Natural killer cell (primary cell): ENCODE measurements at regions not wholly inside any gene's neighbourhood (a gene's known extent, or its start where the extent isn't known, plus 50 kb on each side); places are given as distances from the start of the nearest gene placed in this dataset.

ENCODE experiments used
- ATAC-seq, 3 donors: fragments of 150-1000 bp in 2 of 3; fragments of 200-7000 bp in 1 of 3; cut with Tn5 transposase; 1 replicate in 1 of 3; 2 replicates in 2 of 3; pipeline ENCODE4 v1.10.0; 2021; ENCODE audit warnings: mild to moderate bottlenecking in 2 of 3, moderate library complexity in 2 of 3
- DNase-seq, 2 donors: peaks; one replicate each; pipeline versions ENCODE4 v3.0.0 to v3.0.0-alpha.2; 2013 to 2021; ENCODE audit warnings: mixed read lengths in 1 of 2
- H3K27ac ChIP-seq: one replicate; pipeline ENCODE4 v1.5.1; 2013; ENCODE audit warnings: mild to moderate bottlenecking, low read length
- H3K27me3 ChIP-seq: one replicate; pipeline ENCODE4 v1.6.1; 2013; ENCODE audit warnings: low read length; ENCODE audit not compliant: control insufficient read depth, insufficient read depth
- H3K36me3 ChIP-seq: one replicate; pipeline ENCODE4 v1.6.1; 2013; ENCODE audit warnings: low read length; ENCODE audit not compliant: control insufficient read depth, insufficient read depth
- H3K4me1 ChIP-seq: one replicate; pipeline ENCODE4 v1.6.1; 2013; ENCODE audit warnings: low read length; ENCODE audit not compliant: control insufficient read depth, insufficient read depth
- H3K4me3 ChIP-seq: one replicate; pipeline ENCODE4 v1.5.1; 2013; ENCODE audit warnings: low read length
- H3K9me3 ChIP-seq: one replicate; pipeline ENCODE4 v1.6.1; 2013; ENCODE audit warnings: low read length; ENCODE audit not compliant: control insufficient read depth, insufficient read depth
- H3K27ac Mint-ChIP-seq, 2 donors: one replicate each; pipeline ENCODE4 v1.8.0; 2022; ENCODE audit warnings: mild to moderate bottlenecking in 2 of 2, mixed read lengths in 2 of 2, moderate library complexity in 1 of 2
- H3K27me3 Mint-ChIP-seq, 2 donors: one replicate each; pipeline ENCODE4 v1.8.0; 2022; ENCODE audit warnings: low read depth in 2 of 2, mixed read lengths in 2 of 2
- H3K36me3 Mint-ChIP-seq: one replicate; pipeline ENCODE4 v1.8.0; 2022; ENCODE audit warnings: mixed read lengths
- H3K4me1 Mint-ChIP-seq, 2 donors: one replicate each; pipeline ENCODE4 v1.8.0; 2022; ENCODE audit warnings: mixed read lengths in 2 of 2
- H3K4me3 Mint-ChIP-seq: one replicate; pipeline ENCODE4 v1.8.0; 2022; ENCODE audit warnings: mild to moderate bottlenecking, moderate library complexity, mixed read lengths
- H3K9me3 Mint-ChIP-seq, 2 donors: one replicate each; pipeline ENCODE4 v1.8.0; 2022; ENCODE audit warnings: mixed read lengths in 2 of 2
- CTCF ChIP-seq: fragments of 200-600 bp; IDR thresholded peaks from one replicate; pipeline ENCODE4 v1.8.0; 2022; ENCODE audit warnings: antibody characterized with exemption
- WGBS: methylation state at CpG from one replicate; pipeline ENCODE4 v1.1.7; 2013; ENCODE audit warnings: missing lambda C conversion rate; ENCODE audit not compliant: insufficient coverage; 5-methylcytosine and 5-hydroxymethylcytosine counted together
- intact Hi-C: fragments of 100-400 bp; cut with micrococcal nuclease; formaldehyde crosslinking; loops from one replicate; pipeline ENCODE4 v1.14.2; 2022

GRCh38 chr11:134756811-134757540 is 344.9 kb upstream of the B3GAT1 start:
- DNase-seq (no peak), ATAC-seq (no peak)
- H3K27me3 ChIP-seq, result no peaks in the 10 kb centered on the region
- no peaks in the 10 kb centered on the region for H3K9me3 ChIP-seq
- H3K27me3 Mint-ChIP-seq, result peaks cover 6 to 27% of the 10 kb centered on the region in 2 donors
- TF ChIP-seq CTCF, result no peak
- no peaks in the 10 kb centered on the region for H3K9me3 Mint-ChIP-seq
- no peak overlapping the region for H3K4me3 ChIP-seq
- no peaks in the 10 kb centered on the region for H3K36me3 ChIP-seq
- H3K4me1 ChIP-seq, result no peaks in the 10 kb centered on the region
- no peak overlapping the region for H3K27ac ChIP-seq
- no peak overlapping the region for H3K27ac Mint-ChIP-seq
- intact Hi-C loops, result no loop called here
- no peaks in the 10 kb centered on the region for H3K36me3 Mint-ChIP-seq
- no peaks in the 10 kb centered on the region for H3K4me1 Mint-ChIP-seq
- no peak overlapping the region for H3K4me3 Mint-ChIP-seq
- 73% methylated on average over 9 of the region's 9 CpGs for WGBS

DNA sequence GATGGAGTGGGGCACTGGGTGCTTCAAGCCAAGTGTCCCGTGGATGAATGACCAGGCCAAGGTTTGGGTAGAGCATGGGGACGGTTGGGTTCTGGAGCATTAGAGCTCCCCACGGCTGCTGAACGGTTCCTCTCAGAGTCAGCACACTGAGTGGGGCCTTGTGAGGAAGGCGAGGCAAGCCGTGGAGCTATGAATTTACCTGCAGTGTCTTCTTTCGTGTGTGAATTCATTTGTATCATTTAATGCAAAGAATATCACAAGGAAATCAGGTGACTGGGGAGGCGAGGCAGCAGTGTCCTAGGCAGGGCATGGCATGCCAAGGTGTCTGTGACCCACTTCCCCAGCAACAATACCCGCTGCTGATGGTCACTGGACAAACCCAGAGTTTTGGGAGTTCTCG is 343.5 kb upstream of the B3GAT1 start:
- Histone ChIP-seq H3K36me3 (no peaks in the 10 kb centered on the region), H3K4me1 (no peaks in the 10 kb centered on the region), H3K4me3 (no peak overlapping the region), H3K9me3 (no peaks in the 10 kb centered on the region), H3K27ac (no peak overlapping the region), H3K27me3 (no peaks in the 10 kb centered on the region)
- no peaks in the 10 kb centered on the region for H3K9me3 Mint-ChIP-seq
- DNase-seq, result no peak
- H3K4me1 Mint-ChIP-seq, result no peaks in the 10 kb centered on the region
- WGBS, result 82% methylated on average over 10 of the region's 10 CpGs
- intact Hi-C loops, result no loop called here
- H3K27me3 Mint-ChIP-seq, result peaks cover 6 to 27% of the 10 kb centered on the region in 2 donors
- H3K27ac Mint-ChIP-seq, result no peak overlapping the region
- no peak overlapping the region for H3K4me3 Mint-ChIP-seq
- no peak for ATAC-seq
- TF ChIP-seq CTCF, result no peak
- H3K36me3 Mint-ChIP-seq, result no peaks in the 10 kb centered on the region

DNA sequence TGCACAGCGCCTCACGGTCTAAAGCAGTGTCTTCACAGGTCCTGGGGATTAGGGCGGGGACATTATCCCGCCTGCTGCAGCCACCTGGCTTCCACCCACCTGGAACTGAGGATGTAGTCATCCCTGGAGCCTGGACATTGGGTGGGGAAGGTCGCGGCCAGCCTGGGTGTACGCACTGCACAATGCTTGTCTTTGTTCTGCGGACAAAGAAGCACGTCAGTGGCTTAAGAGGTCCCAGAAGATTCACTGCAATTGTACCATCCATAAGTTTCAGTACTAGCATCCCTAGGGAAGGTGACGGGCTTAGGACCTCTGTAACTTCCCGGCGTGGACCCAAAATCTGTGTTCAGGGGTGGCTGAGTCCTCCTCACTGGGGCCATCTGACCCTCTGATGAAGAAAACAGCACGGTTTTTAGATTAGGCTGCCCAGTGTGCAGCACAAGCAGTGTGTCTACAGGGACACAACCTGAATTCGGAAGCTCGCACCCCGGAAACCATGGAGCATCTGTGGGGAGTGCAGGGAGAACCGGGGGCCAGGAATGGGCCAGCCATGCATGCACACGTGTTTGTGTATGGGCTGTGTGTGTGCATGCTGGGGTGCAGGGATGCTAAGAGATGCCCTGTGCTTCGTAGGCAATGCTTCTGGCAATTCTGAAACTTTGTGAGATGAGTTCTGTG is 342.6 kb upstream of the B3GAT1 start:
- no peak for TF ChIP-seq CTCF
- H3K4me1 ChIP-seq, result no peaks in the 10 kb centered on the region
- Mint-ChIP-seq H3K27ac (no peak overlapping the region), H3K9me3 (no peaks in the 10 kb centered on the region), H3K27me3 (peaks cover 6 to 28% of the 10 kb centered on the region in 2 donors), H3K4me3 (no peak overlapping the region), H3K4me1 (no peaks in the 10 kb centered on the region), H3K36me3 (no peaks in the 10 kb centered on the region)
- H3K27ac ChIP-seq, result no peak overlapping the region
- DNase-seq (no peak), ATAC-seq (no peak)
- WGBS, result 62% methylated on average over 19 of the region's 19 CpGs
- H3K9me3 ChIP-seq, result no peaks in the 10 kb centered on the region
- H3K4me3 ChIP-seq, result no peak overlapping the region
- H3K27me3 ChIP-seq, result no peaks in the 10 kb centered on the region
- H3K36me3 ChIP-seq, result no peaks in the 10 kb centered on the region
- intact Hi-C loops, result no loop called here
